ENCODE measurements at regions not wholly inside any gene's neighbourhood (a gene's known extent, or its start where the extent isn't known, plus 50 kb on each side); places are given as distances from the start of the nearest gene placed in this dataset.
"Not testable (repeated sequence)": the region's sequence is repeated elsewhere in the genome, so short reads cannot be mapped to it uniquely, and the experiment has no call there.

DNA sequence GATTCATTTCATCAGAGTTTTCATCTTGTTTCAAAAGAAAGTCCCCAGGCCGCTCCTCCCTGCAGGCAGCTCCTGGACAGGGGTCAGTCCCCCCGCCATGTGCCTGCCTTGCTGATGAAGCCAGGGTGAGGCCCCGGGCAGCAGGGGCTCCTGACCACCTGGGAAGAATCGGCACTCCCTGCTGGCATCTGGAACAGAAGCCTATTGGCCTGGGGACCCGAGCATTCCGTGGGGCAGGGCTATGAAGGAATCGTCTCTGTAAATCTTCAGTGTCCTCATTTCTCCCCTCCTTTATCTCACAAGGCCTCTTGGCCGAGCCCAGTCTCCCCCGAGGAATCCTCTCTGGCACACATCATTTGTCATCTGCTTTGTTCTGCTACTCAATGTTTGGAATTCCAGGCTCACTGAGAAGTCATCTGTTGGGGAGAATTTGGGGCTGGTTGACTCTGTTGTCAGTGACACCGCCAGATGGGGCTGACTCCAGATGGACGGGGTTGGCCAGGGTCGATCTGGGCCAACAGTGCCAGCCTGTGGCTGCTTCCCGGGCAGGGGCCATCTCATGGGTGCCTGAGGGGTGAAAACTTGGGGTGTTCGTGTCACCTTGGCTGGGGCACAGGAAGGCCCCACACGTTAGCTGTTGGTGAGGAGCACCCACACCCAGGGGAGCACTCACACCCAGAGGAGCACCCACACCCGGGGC, 184.6 kb downstream of the LAT start:
- not testable (repeated sequence) for FAIRE-seq; DNase-seq (ENCODE audit: insufficient read length)

DNA sequence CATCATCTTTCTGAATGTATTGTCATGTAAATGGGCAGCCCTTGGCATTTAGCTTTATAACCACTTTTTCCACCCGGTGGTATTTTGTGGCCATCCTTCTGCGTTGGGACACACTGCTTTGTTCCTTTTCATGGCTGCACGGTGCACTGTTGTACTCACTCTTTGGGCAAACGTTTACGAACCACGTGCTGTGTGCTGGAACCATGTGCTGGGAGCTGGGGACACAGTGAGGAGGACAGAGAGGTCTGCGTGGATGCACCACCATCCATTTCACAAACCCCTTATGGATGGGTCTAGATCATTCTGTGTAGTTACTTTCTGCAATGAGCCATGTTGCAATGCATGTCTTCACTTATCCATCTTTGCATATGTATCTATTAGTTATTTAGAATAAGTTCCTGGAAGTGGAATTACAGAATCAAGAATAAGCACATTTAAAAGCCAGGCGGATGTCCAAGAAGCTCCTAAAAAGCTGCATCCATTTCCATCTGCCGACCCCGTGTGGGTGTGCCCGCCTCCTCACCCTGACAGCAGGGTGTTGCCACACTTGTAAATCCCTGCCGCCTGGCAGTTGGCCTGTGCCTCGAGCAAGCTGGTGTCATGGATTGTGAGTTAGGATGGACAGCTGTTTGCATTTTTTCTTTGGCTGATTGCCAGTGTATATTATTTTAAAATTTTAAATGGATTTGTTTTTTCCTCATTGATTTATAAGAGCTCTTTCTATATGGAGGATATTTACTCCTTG, 183.8 kb downstream of the LAT start:
- not testable (repeated sequence) for FAIRE-seq

DNA sequence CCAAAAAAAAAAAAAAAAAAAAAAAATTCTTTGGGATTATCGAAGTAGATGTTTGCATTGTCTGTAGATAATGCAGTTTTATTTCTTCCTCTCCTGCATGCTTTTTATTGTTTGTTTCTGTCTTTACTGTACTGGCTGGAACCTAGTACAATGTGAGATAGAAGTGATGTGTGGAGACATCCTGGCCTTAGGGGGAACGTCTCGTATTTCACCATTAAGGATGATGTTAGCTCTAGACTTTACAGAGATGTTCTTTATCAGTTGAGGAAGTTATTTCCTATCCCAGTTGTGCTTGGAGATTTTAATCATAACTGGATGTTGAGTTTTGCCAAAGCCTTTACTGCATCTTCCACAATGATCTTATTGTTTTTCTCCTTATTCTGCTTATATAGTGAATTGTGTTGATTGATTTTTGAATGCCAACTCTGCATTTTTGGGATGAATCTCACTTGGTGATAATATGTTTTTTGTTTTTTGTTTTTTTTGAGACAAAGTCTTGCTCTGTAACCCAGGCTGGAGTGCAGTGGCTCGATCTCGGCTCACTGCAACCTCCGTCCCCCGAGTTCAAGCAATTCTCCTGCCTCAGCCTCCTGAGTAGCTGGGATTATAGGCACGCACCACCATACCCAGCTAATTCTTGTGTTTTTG, 179.7 kb downstream of the LAT start:
- not testable (repeated sequence) for DNase-seq (ENCODE audit: insufficient read length); FAIRE-seq

More for the DNA sequence above, 183.8 kb downstream of the LAT start:
- not testable (repeated sequence) for DNase-seq (ENCODE audit: insufficient read length)

DNA sequence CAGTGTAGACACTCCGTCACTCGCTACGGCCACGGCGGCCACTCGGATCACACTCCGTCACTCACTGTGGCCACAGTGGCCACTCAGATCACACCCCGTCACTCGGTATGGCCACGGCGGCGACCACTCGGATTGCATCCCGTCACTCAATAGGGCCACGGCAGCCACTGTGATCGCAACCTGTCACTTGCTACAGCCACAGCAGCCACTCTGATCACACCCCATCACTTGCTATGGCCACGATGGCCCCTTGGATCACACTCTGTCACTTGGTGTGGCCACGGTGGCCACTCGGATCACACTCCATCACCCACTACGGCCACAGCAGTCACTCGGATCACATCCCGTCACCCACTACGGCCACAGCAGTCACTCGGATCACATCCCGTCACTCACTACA, 175.3 kb downstream of the LAT start:
- FAIRE-seq; DNase-seq (ENCODE audit: insufficient read length): not testable (repeated sequence)

DNA sequence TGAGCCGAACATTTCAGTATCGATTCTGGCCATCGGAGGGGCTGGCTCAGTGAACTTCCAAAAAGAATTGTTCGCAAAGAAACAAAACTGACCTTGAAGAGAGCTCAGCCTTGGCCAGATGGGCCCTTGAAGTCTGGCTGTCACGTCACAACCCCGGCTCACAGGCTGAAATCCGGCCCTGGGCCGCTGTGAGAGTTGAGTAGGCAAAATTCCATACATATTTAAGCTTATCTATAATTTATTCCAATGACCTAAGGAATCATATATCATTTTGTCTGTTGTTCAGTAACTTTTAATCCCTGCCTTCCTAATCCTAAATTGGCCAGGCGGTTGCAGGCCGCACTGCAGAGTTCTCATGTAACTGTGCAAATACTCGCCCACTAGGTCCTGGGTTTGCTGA, 174.8 kb downstream of the LAT start:
- not testable (repeated sequence) for FAIRE-seq; DNase-seq (ENCODE audit: insufficient read length)

DNA sequence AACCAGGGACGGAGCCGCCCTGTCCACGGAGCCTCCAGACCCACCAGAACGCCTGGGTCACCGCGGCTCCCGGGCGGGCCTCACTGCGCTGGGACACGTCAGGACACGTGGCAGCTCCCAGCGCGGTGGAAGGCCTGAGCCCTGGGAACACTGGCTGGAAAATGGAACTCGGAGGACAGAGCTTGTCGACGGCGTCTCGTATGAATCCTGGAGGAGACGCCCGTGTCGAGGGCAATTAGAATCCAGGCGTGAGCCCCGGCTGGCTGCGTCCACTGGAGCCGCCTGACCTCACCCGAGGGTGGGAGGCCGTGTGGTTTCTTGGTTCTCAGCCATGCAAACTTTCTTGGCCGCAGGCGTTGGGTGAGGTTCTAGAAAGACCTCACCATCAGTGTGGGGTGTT, 173.9 kb downstream of the LAT start:
- no peak for FAIRE-seq
- no peak for DNase-seq (ENCODE audit: insufficient read length)
- TF ChIP-seq TAF1 (IDR thresholded peaks at IDR 0.05; ENCODE audit: borderline replicate concordance, low read depth, low read length): no peak
- TF ChIP-seq POLR2AphosphoS5 (IDR thresholded peaks at IDR 0.05; ENCODE audit: low read depth, low read length): no peak
- no peak for TF ChIP-seq POLR2A (IDR thresholded peaks at IDR 0.05; ENCODE audit: low read depth, low read length)

DNA sequence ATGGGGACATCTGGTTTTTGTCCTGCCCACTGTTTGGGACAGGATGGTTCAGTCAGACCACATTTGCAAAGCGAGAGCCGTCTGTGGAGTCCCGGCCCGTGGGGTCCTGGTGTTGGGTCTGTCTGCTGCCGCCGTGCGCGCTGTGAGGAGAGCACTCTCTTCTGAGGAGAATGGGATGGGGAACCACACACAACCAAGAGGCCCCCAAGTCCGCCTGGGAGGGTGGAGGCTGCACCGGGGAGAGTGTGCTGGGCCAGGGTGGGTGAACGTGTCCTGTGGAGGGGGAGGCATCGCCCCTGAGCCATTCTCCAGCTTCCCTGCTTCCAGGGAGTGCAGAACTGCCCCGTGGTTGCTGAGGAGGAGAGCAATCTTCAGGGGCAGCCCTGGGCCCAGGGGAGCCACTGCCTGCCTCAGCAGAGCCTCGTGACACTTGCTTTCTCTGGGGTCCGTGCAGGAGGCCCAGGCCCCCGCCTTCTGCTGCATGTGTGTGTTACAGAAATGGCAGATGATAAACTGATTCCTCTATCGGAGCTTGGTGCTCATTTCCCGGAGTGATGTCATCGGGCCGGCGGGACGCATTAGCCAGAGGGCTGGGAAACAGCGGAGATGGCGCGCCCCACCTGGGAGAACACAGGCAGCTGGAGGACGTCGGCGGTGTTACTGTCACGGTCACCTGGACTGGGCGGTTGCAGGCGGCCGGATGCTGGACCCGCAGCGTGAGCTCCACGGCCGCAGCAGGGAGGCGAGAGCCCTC, 173.4 kb downstream of the LAT start:
- DNase-seq (ENCODE audit: insufficient read length); FAIRE-seq: not testable (repeated sequence)

DNA sequence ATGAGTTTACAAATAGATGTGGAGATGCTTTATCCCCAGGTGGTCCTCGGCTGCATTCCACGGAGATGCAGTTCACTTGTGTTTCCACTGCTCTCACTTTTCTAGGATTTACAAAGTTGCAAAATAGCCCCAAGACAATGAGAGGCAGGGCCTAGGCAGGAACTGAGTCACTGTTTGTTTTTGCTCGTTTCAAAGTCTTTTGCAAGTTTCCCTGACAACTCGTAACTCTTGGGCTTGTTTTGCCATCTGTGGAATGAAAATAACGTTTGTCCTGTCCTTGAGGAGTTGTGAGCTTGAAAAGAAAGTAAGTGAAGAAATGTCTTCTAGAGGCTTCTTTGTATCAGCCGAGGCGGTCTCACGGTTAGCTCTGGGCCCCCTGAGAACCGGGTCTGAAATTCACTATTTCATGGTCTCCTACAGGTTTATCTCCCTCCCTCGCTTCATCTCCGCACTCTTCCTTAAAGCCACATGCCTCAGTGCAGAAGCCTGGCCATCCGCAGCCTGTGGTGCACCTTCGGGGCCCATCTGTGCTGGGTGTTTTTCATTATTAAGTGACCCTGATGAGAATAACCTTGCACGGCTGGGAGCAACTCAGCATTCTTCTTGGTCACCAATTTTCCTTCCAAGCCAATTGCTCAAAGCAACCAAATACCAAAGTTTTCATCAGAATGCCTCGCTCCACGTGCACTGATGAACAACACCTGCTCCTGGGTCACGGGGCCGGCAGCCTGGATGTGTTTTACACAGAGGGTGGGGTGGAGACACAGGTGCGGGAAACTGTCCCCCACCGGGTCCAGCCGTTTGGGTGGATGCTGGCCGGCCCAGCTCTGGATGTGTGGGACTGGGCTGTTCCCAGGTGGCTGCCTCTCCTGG, 172.4 kb downstream of the LAT start:
- FAIRE-seq; DNase-seq (ENCODE audit: insufficient read length): not testable (repeated sequence)

DNA sequence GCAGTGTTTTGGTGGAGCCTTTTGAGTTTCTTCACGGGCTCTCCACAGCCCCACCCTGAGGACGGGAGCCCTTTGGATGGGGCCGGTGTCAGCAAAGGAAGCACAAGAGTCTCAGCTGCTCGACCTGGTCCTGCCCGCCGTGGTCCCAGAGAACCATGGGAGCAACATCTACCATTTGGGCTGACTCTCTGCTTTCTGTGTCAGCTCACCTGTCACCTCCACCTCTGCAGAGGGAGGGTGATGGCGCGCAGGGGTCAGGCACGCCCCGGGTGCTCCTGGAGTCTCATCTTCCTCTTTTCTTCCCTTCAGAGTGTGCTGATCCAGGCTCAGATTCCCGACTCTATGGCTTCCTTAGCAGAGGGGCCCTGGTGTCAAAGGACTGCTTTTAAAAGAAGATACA, 171.7 kb downstream of the LAT start:
- FAIRE-seq (no peak), DNase-seq (ENCODE audit: insufficient read length) (no peak)
- TF ChIP-seq POLR2A (IDR thresholded peaks at IDR 0.05; ENCODE audit: low read depth, low read length): no peak
- no peak for TF ChIP-seq TAF1 (IDR thresholded peaks at IDR 0.05; ENCODE audit: borderline replicate concordance, low read depth, low read length)
- no peak for TF ChIP-seq POLR2AphosphoS5 (IDR thresholded peaks at IDR 0.05; ENCODE audit: low read depth, low read length)

DNA sequence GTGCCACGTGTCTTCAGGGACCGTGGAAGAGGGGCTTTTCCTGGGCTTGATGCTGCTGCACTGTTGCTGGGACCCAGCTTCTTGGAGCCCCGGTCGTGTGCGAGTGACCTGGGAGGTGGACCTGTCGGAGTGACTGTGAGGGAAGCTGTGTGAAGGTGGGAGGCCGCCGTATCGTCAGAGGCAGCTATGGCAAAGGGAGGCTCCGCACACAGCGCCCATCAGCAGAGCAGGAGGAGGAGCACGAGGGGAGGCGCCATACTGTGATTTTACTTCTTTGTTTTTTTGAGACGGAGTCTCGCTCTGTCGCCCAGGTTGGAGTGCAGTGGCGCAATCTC, 171.0 kb downstream of the LAT start:
- not testable (repeated sequence) for FAIRE-seq; DNase-seq (ENCODE audit: insufficient read length)

DNA sequence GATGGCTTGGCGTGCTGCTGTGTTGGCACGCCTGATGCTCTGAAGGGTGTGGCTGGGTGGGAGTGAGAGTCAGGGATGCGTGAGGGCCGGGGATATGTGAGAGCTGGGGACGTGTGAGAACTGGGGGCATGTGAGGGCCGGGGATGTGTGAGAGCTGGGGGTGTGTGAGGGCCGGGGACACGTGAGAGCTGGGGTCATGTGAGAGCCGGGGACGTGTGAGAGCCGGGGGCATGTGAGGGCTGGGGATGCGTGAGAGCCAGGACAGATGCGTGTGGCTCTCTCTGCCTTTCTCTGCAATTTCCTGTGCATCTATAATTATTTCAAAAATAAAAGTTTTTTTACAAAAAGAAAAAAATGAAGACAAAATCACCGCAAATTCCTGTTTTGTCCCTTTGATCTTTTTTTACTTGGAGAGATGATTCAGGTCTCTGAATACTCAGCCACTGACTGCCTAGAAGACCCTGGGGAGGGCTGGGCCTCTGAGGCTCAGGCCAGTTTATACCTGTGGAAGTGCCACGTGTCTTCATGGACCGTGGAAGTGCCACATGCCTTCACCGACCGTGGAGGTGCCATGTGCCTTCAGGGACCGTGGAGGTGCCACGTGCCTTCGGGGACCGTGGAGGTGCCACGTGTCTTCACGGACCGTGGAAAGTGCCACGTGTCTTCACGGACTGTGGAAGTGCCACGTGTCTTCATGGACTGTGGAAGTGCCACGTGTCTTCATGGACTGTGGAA, 170.4 kb downstream of the LAT start:
- FAIRE-seq; DNase-seq (ENCODE audit: insufficient read length): not testable (repeated sequence)

DNA sequence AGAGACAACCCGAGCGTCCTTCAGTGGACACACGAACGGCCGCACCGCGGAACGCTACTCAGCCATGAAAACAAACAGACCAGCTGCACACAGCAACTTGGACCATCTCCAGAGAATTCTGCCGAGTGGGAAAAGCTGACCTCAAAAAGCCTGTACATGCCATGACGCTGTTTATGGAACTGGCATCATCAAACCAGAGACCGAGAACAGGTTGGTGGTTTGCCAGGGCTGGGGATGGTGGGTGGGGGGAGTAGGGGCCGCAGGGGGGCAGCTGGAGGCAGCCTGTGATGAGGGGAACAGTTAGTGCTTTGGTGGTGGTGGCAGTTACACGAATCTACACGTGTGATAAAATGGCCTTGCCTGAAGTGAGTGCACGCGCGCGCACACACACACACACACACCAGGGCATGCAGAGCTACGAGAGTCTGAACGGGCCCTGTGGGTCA, 169.8 kb downstream of the LAT start:
- no peak for DNase-seq (ENCODE audit: insufficient read length)
- no peak for TF ChIP-seq TAF1 (IDR thresholded peaks at IDR 0.05; ENCODE audit: borderline replicate concordance, low read depth, low read length)
- no peak for TF ChIP-seq POLR2AphosphoS5 (IDR thresholded peaks at IDR 0.05; ENCODE audit: low read depth, low read length)
- TF ChIP-seq POLR2A (IDR thresholded peaks at IDR 0.05; ENCODE audit: low read depth, low read length): no peak
- FAIRE-seq: no peak

All from GM12892 (cell line).